Trophoblast cell (in vitro differentiated cells and primary cell): ENCODE measurements at regions not wholly inside any gene's neighbourhood (a gene's known extent, or its start where the extent isn't known, plus 50 kb on each side); places are given as distances from the start of the nearest gene placed in this dataset.

Experiments used
- DNase-seq, 2 donors: peaks; one replicate each; pipeline ENCODE4 v3.0.0-alpha.2; 2016
- H2AFZ ChIP-seq: 2 replicates; pipeline ENCODE4 v1.6.1; 2013; ENCODE audit warnings: low read length, moderate library complexity, mild to moderate bottlenecking; ENCODE audit not compliant: insufficient read depth, poor library complexity
- H2AK5ac ChIP-seq: 2 replicates; pipeline ENCODE4 v1.6.1; 2013; ENCODE audit warnings: mild to moderate bottlenecking, low read length
- H2BK120ac ChIP-seq: 2 replicates; pipeline ENCODE4 v1.6.1; 2013; ENCODE audit warnings: low read length, mild to moderate bottlenecking, moderate library complexity; ENCODE audit not compliant: insufficient read depth, poor library complexity
- H2BK12ac ChIP-seq: 2 replicates; pipeline ENCODE4 v1.6.1; 2013; ENCODE audit warnings: mild to moderate bottlenecking, low read length, moderate library complexity
- H2BK5ac ChIP-seq: 2 replicates; pipeline ENCODE4 v1.6.1; 2013; ENCODE audit warnings: low read length, low read depth, moderate library complexity, mild to moderate bottlenecking; ENCODE audit not compliant: poor library complexity
- H3K14ac ChIP-seq: 2 replicates; pipeline ENCODE4 v1.6.1; 2013; ENCODE audit warnings: mild to moderate bottlenecking, low read length
- H3K18ac ChIP-seq: 2 replicates; pipeline ENCODE4 v1.6.1; 2013; ENCODE audit warnings: mild to moderate bottlenecking, low read length
- H3K23ac ChIP-seq: 2 replicates; pipeline ENCODE4 v1.6.1; 2013; ENCODE audit warnings: low read length
- H3K27ac ChIP-seq: 2 replicates; pipeline ENCODE4 v1.5.1; 2013; ENCODE audit warnings: low read depth, mild to moderate bottlenecking, inconsistent platforms, low read length, moderate library complexity
- H3K27me3 ChIP-seq: 2 replicates; pipeline ENCODE4 v1.6.1; 2013; ENCODE audit warnings: inconsistent platforms, mild to moderate bottlenecking, low read length, moderate library complexity; ENCODE audit not compliant: insufficient read depth
- H3K36me3 ChIP-seq, 2 experiments: 1 replicate in 1 of 2; 2 replicates in 1 of 2; pipeline ENCODE4 v1.6.1; 2013; ENCODE audit warnings: low read length in 2 of 2, mild to moderate bottlenecking in 2 of 2, moderate library complexity in 1 of 2; ENCODE audit not compliant: insufficient read depth in 2 of 2, control insufficient read depth in 1 of 2
- H3K4ac ChIP-seq: 2 replicates; pipeline ENCODE4 v1.6.1; 2013; ENCODE audit warnings: low read depth, mild to moderate bottlenecking, low read length, moderate library complexity
- H3K4me1 ChIP-seq, 2 experiments: 1 replicate in 1 of 2; 2 replicates in 1 of 2; pipeline ENCODE4 v1.6.1; 2013; ENCODE audit warnings: low read length in 2 of 2, mild to moderate bottlenecking in 2 of 2, moderate library complexity in 1 of 2; ENCODE audit not compliant: insufficient read depth in 2 of 2, control insufficient read depth in 1 of 2
- H3K4me2 ChIP-seq: 2 replicates; pipeline ENCODE4 v1.6.1; 2013; ENCODE audit warnings: inconsistent platforms, mild to moderate bottlenecking, low read length, moderate library complexity
- H3K4me3 ChIP-seq: 2 replicates; pipeline ENCODE4 v1.5.1; 2013; ENCODE audit warnings: mild to moderate bottlenecking, low read depth, low read length, inconsistent platforms
- H3K79me1 ChIP-seq: one replicate; pipeline ENCODE4 v1.6.1; 2013; ENCODE audit warnings: low read length
- H3K79me2 ChIP-seq: 2 replicates; pipeline ENCODE4 v1.6.1; 2013; ENCODE audit warnings: low read length, mild to moderate bottlenecking; ENCODE audit not compliant: control insufficient read depth, insufficient read depth, poor library complexity
- H3K9ac ChIP-seq: 2 replicates; pipeline ENCODE4 v1.6.1; 2013; ENCODE audit warnings: mild to moderate bottlenecking, low read length
- H3K9me3 ChIP-seq: 2 replicates; pipeline ENCODE4 v1.6.1; 2013; ENCODE audit warnings: low read depth, mild to moderate bottlenecking, control low read depth, inconsistent platforms, low read length; ENCODE audit not compliant: insufficient read depth
- H4K12ac ChIP-seq: 2 replicates; pipeline ENCODE4 v1.6.1; 2013; ENCODE audit warnings: low read depth, mild to moderate bottlenecking, low read length, moderate library complexity
- H4K8ac ChIP-seq: 2 replicates; pipeline ENCODE4 v1.6.1; 2013; ENCODE audit warnings: low read depth, mild to moderate bottlenecking, low read length, moderate library complexity
- H4K91ac ChIP-seq: one replicate; pipeline ENCODE4 v1.6.1; 2013; ENCODE audit warnings: low read depth, mild to moderate bottlenecking, low read length, moderate library complexity
- WGBS: extraction: QIAGEN DNeasy Blood & Tissue Kit; methylation state at CpG from one replicate; pipeline ENCODE4 v1.1.7; 2013; ENCODE audit warnings: missing lambda C conversion rate; ENCODE audit not compliant: insufficient read length, insufficient coverage; ENCODE audit errors: extremely low coverage; 5-methylcytosine and 5-hydroxymethylcytosine counted together

- WGBS: no CpG with 5 or more reads among the region's 10 CpGs
- H3K14ac ChIP-seq: no peak overlapping the region
- no peak overlapping the region for H2AFZ ChIP-seq
- no peak overlapping the region for H3K18ac ChIP-seq
- H3K9me3 ChIP-seq: no peaks in the 10 kb centered on the region
- H3K23ac ChIP-seq: no peak overlapping the region
- no peak overlapping the region for H3K4me3 ChIP-seq
- H2AK5ac ChIP-seq: no peak overlapping the region
- H3K4me1 ChIP-seq: no peaks in the 10 kb centered on the region
- no peak overlapping the region for H2BK5ac ChIP-seq
- no peaks in the 10 kb centered on the region for H3K27me3 ChIP-seq
- no peak overlapping the region for H3K9ac ChIP-seq
- peak overlapping the region; percentile 43 for H4K12ac ChIP-seq
- H3K27ac ChIP-seq: no peak overlapping the region
- no peak overlapping the region for H2BK120ac ChIP-seq
- no peak overlapping the region for H3K4me2 ChIP-seq
- DNase-seq: no peak
- H3K36me3 ChIP-seq: no peaks in the 10 kb centered on the region
- H4K91ac ChIP-seq: no peak overlapping the region
- H4K8ac ChIP-seq: no peak overlapping the region
- H3K79me2 ChIP-seq: no peaks in the 10 kb centered on the region
- no peak overlapping the region for H3K4ac ChIP-seq
- H3K79me1 ChIP-seq: no peaks in the 10 kb centered on the region
- H2BK12ac ChIP-seq: no peak overlapping the region
Measured at GRCh38 chrX:151821226-151821625, 86.7 kb downstream of the CNGA2 start.

GRCh38 chrX:151825007-151825406, 87.7 kb upstream of the MAGEA4 start:
- Histone ChIP-seq H3K79me2 (no peaks in the 10 kb centered on the region), H3K4me2 (no peak overlapping the region), H3K23ac (no peak overlapping the region), H4K91ac (no peak overlapping the region), H4K12ac (no peak overlapping the region), H3K79me1 (peaks cover 3% of the 10 kb centered on the region), H2BK12ac (no peak overlapping the region), H3K9ac (no peak overlapping the region), H3K4ac (no peak overlapping the region), H3K4me3 (no peak overlapping the region), H2BK120ac (no peak overlapping the region), H3K36me3 (no peaks in the 10 kb centered on the region), H4K8ac (no peak overlapping the region), H2AFZ (no peak overlapping the region), H3K4me1 (peaks cover 3 to 9% of the 10 kb centered on the region in 2 experiments), H3K9me3 (no peaks in the 10 kb centered on the region), H3K27me3 (no peaks in the 10 kb centered on the region), H3K27ac (no peak overlapping the region), H2AK5ac (no peak overlapping the region), H3K18ac (no peak overlapping the region), H3K14ac (no peak overlapping the region), H2BK5ac (no peak overlapping the region)
- DNase-seq: no peak
- no CpG with 5 or more reads among the region's 3 CpGs for whole genome bisulfite sequencing

GRCh38 chrX:151825925-151826485, 86.7 kb upstream of the MAGEA4 start:
- H4K12ac ChIP-seq: no peak overlapping the region
- peaks cover 7% of the 10 kb centered on the region for H3K79me1 ChIP-seq
- H3K18ac ChIP-seq: no peak overlapping the region
- no peaks in the 10 kb centered on the region for H3K27me3 ChIP-seq
- H4K91ac ChIP-seq: no peak overlapping the region
- H3K23ac ChIP-seq: no peak overlapping the region
- DNase-seq: peak; percentile 23 to 67
- H3K4ac ChIP-seq: no peak overlapping the region
- WGBS: no CpG with 5 or more reads among the region's 4 CpGs
- H4K8ac ChIP-seq: no peak overlapping the region
- no peaks in the 10 kb centered on the region for H3K36me3 ChIP-seq
- no peak overlapping the region for H3K4me3 ChIP-seq
- no peak overlapping the region for H2AK5ac ChIP-seq
- H2BK5ac ChIP-seq: no peak overlapping the region
- H3K79me2 ChIP-seq: no peaks in the 10 kb centered on the region
- no peak overlapping the region for H2AFZ ChIP-seq
- H3K4me1 ChIP-seq: peaks cover 3 to 11% of the 10 kb centered on the region in 2 experiments
- no peak overlapping the region for H2BK12ac ChIP-seq
- no peak overlapping the region for H3K9ac ChIP-seq
- peak overlapping the region; percentile 11 for H2BK120ac ChIP-seq
- H3K14ac ChIP-seq: no peak overlapping the region
- H3K27ac ChIP-seq: no peak overlapping the region
- H3K9me3 ChIP-seq: no peaks in the 10 kb centered on the region
- H3K4me2 ChIP-seq: no peak overlapping the region

GRCh38 chrX:151828439-151829080, 84.1 kb upstream of the MAGEA4 start:
- Histone ChIP-seq H3K4me1 (peaks cover 3 to 15% of the 10 kb centered on the region in 2 experiments), H2AFZ (no peak overlapping the region), H3K14ac (no peak overlapping the region), H2AK5ac (no peak overlapping the region), H3K79me1 (peaks cover 7% of the 10 kb centered on the region), H2BK5ac (no peak overlapping the region), H3K79me2 (no peaks in the 10 kb centered on the region), H4K91ac (no peak overlapping the region), H2BK12ac (no peak overlapping the region), H3K23ac (no peak overlapping the region), H3K36me3 (no peaks in the 10 kb centered on the region), H3K4ac (no peak overlapping the region), H3K9me3 (no peaks in the 10 kb centered on the region), H2BK120ac (no peak overlapping the region), H3K27me3 (no peaks in the 10 kb centered on the region), H4K12ac (no peak overlapping the region), H4K8ac (no peak overlapping the region), H3K27ac (no peak overlapping the region), H3K18ac (no peak overlapping the region), H3K4me3 (no peak overlapping the region), H3K9ac (no peak overlapping the region), H3K4me2 (no peak overlapping the region)
- DNase-seq: no peak
- no CpG with 5 or more reads among the region's 2 CpGs for WGBS
